KOPT-K1 (cell line): ENCODE measurements at regions not wholly inside any gene's neighbourhood (a gene's known extent, or its start where the extent isn't known, plus 50 kb on each side); places are given as distances from the start of the nearest gene placed in this dataset.

Experiments used
- H3K27ac ChIP-seq: fragments of 200-600 bp; sonication (generic); 2 replicates; pipeline ENCODE4 v1.5.1; 2016; ENCODE audit warnings: antibody characterized with exemption, mild to moderate bottlenecking, low read depth, low read length; ENCODE audit not compliant: poor library complexity, severe bottlenecking
- H3K36me3 ChIP-seq: fragments of 200-600 bp; sonication (generic); 2 replicates; pipeline ENCODE4 v1.5.1; 2017; ENCODE audit warnings: antibody characterized with exemption, mild to moderate bottlenecking, low read length, moderate library complexity; ENCODE audit not compliant: insufficient read depth
- H3K9me3 ChIP-seq: fragments of 200-600 bp; sonication (generic); 2 replicates; pipeline ENCODE4 v1.5.1; 2017; ENCODE audit warnings: antibody characterized with exemption, low read length, mild to moderate bottlenecking; ENCODE audit not compliant: insufficient read depth, poor library complexity, severe bottlenecking

- Histone ChIP-seq H3K27ac (no peak overlapping the region), H3K9me3 (peaks cover 22% of the 10 kb centered on the region), H3K36me3 (no peaks in the 10 kb centered on the region)
Measured at GRCh38 chr5:118653183-118653582, 335.2 kb downstream of the DTWD2 start.

GRCh38 chr5:118651002-118651401, 337.3 kb downstream of the DTWD2 start:
- no peak overlapping the region for H3K27ac ChIP-seq
- peaks cover 1% of the 10 kb centered on the region for H3K9me3 ChIP-seq
- H3K36me3 ChIP-seq, result no peaks in the 10 kb centered on the region

GRCh38 chr5:118647587-118647986, 340.8 kb downstream of the DTWD2 start:
- H3K27ac ChIP-seq, result no peak overlapping the region
- no peaks in the 10 kb centered on the region for H3K36me3 ChIP-seq
- H3K9me3 ChIP-seq, result no peaks in the 10 kb centered on the region

- H3K9me3 ChIP-seq, result no peaks in the 10 kb centered on the region
- no peaks in the 10 kb centered on the region for H3K36me3 ChIP-seq
- H3K27ac ChIP-seq, result no peak overlapping the region
Measured at GRCh38 chr5:118646917-118647316, 341.4 kb downstream of the DTWD2 start.

GRCh38 chr5:118637947-118638670, 350.2 kb downstream of the DTWD2 start:
- H3K9me3 ChIP-seq, result no peaks in the 10 kb centered on the region
- H3K27ac ChIP-seq, result no peak overlapping the region
- no peaks in the 10 kb centered on the region for H3K36me3 ChIP-seq

GRCh38 chr5:118628660-118629354, 359.5 kb downstream of the DTWD2 start:
- H3K36me3 ChIP-seq, result no peaks in the 10 kb centered on the region
- H3K27ac ChIP-seq, result no peak overlapping the region
- no peaks in the 10 kb centered on the region for H3K9me3 ChIP-seq

GRCh38 chr5:118620233-118620632, 368.1 kb downstream of the DTWD2 start:
- Histone ChIP-seq H3K36me3 (no peaks in the 10 kb centered on the region), H3K9me3 (no peaks in the 10 kb centered on the region), H3K27ac (no peak overlapping the region)

GRCh38 chr5:118619823-118620222, 368.5 kb downstream of the DTWD2 start:
- H3K9me3 ChIP-seq, result no peaks in the 10 kb centered on the region
- H3K36me3 ChIP-seq, result no peaks in the 10 kb centered on the region
- H3K27ac ChIP-seq, result no peak overlapping the region

- H3K9me3 ChIP-seq, result no peaks in the 10 kb centered on the region
- no peaks in the 10 kb centered on the region for H3K36me3 ChIP-seq
- no peak overlapping the region for H3K27ac ChIP-seq
Measured at GRCh38 chr5:118616281-118616680, 372.1 kb downstream of the DTWD2 start.

- Histone ChIP-seq H3K36me3 (no peaks in the 10 kb centered on the region), H3K27ac (no peak overlapping the region), H3K9me3 (no peaks in the 10 kb centered on the region)
Measured at GRCh38 chr5:118614731-118615456, 373.5 kb downstream of the DTWD2 start.

GRCh38 chr5:118611332-118611945, 376.9 kb downstream of the DTWD2 start:
- no peak overlapping the region for H3K27ac ChIP-seq
- no peaks in the 10 kb centered on the region for H3K36me3 ChIP-seq
- H3K9me3 ChIP-seq, result no peaks in the 10 kb centered on the region

- Histone ChIP-seq H3K9me3 (no peaks in the 10 kb centered on the region), H3K36me3 (no peaks in the 10 kb centered on the region), H3K27ac (no peak overlapping the region)
Measured at GRCh38 chr5:118606940-118607339, 381.4 kb downstream of the DTWD2 start.

- Histone ChIP-seq H3K9me3 (no peaks in the 10 kb centered on the region), H3K27ac (no peak overlapping the region), H3K36me3 (no peaks in the 10 kb centered on the region)
Measured at GRCh38 chr5:118605761-118606160, 382.6 kb downstream of the DTWD2 start.

- H3K9me3 ChIP-seq, result no peaks in the 10 kb centered on the region
- no peak overlapping the region for H3K27ac ChIP-seq
Measured at GRCh38 chr5:118604106-118604505, 384.2 kb downstream of the DTWD2 start.

GRCh38 chr5:118603278-118603677, 385.1 kb downstream of the DTWD2 start:
- no peaks in the 10 kb centered on the region for H3K36me3 ChIP-seq
- H3K9me3 ChIP-seq, result no peaks in the 10 kb centered on the region

More at GRCh38 chr5:118604106-118604505, 384.2 kb downstream of the DTWD2 start:
- no peaks in the 10 kb centered on the region for H3K36me3 ChIP-seq

More at GRCh38 chr5:118603278-118603677, 385.1 kb downstream of the DTWD2 start:
- no peak overlapping the region for H3K27ac ChIP-seq
